Ascending aorta (tissue), 2 donors: ENCODE measurements at regions not wholly inside any gene's neighbourhood (a gene's known extent, or its start where the extent isn't known, plus 50 kb on each side); places are given as distances from the start of the nearest gene placed in this dataset.

Experiments
- DNase-seq, 2 donors: peaks; one replicate each; pipeline ENCODE4 v3.0.0-alpha.2; 2019; ENCODE audit warnings: low spot score in 2 of 2
- H3K27ac ChIP-seq, 2 donors: fragments of 200-600 bp; sonication (generic); one replicate each; pipeline ENCODE4 v1.5.1; 2016 to 2017; ENCODE audit warnings: mild to moderate bottlenecking in 1 of 2
- H3K27me3 ChIP-seq: fragments of 200-600 bp; sonication (generic); one replicate; pipeline ENCODE4 v1.5.1; 2017
- H3K36me3 ChIP-seq, 2 donors: fragments of 200-600 bp; sonication (generic); one replicate each; pipeline ENCODE4 v1.5.1; 2016
- H3K4me1 ChIP-seq, 2 donors: fragments of 200-600 bp; sonication (generic); one replicate each; pipeline ENCODE4 v1.5.1; 2016 to 2017; ENCODE audit warnings: mild to moderate bottlenecking in 1 of 2
- H3K4me3 ChIP-seq, 2 donors: fragments of 200-600 bp; sonication (generic); one replicate each; pipeline ENCODE4 v1.5.1; 2016 to 2017; ENCODE audit warnings: mild to moderate bottlenecking in 1 of 2
- H3K9me3 ChIP-seq, 2 donors: fragments of 200-600 bp; sonication (generic); one replicate each; pipeline ENCODE4 v1.5.1; 2016
- CTCF ChIP-seq, 3 experiments: fragments of 200-600 bp in 2 of 3; fragments of 450-650 bp in 1 of 3; sonication (generic) in 2 of 3; IDR thresholded peaks; one replicate each; pipeline ENCODE4 v1.5.1; 2016 to 2019; ENCODE audit warnings: antibody characterized with exemption in 3 of 3, mild to moderate bottlenecking in 1 of 3, moderate library complexity in 1 of 3
- intact Hi-C: fragments of 100-400 bp; cut with DNase I; formaldehyde crosslinking; loops from one replicate; pipeline ENCODE4 v1.15.1; 2023

- no peaks in the 10 kb centered on the region for H3K27me3 ChIP-seq
- no peak for TF ChIP-seq CTCF (IDR thresholded peaks at IDR 0.05)
- no peak overlapping the region for H3K4me3 ChIP-seq
- intact Hi-C loops = no loop called here
- no peaks in the 10 kb centered on the region for H3K36me3 ChIP-seq
- DNase-seq = no peak
- H3K9me3 ChIP-seq = no peaks in the 10 kb centered on the region
- no peak overlapping the region for H3K27ac ChIP-seq
- H3K4me1 ChIP-seq = no peaks in the 10 kb centered on the region
Measured at GRCh38 chr9:13758936-13759335, 479.4 kb upstream of the MPDZ start.

- H3K27me3 ChIP-seq = no peaks in the 10 kb centered on the region
- no peak overlapping the region for H3K27ac ChIP-seq
- no peaks in the 10 kb centered on the region for H3K9me3 ChIP-seq
- no peak for DNase-seq
- intact Hi-C loops = no loop called here
- H3K4me3 ChIP-seq = no peak overlapping the region
- H3K4me1 ChIP-seq = no peaks in the 10 kb centered on the region
- no peak for TF ChIP-seq CTCF (IDR thresholded peaks at IDR 0.05)
- H3K36me3 ChIP-seq = no peaks in the 10 kb centered on the region
Measured at GRCh38 chr9:13756943-13757342, 477.5 kb upstream of the MPDZ start.

GRCh38 chr9:13755551-13755950 is 476.1 kb upstream of the MPDZ start:
- intact Hi-C loops = no loop called here
- Histone ChIP-seq H3K36me3 (no peaks in the 10 kb centered on the region), H3K4me3 (no peak overlapping the region), H3K27ac (no peak overlapping the region), H3K4me1 (no peaks in the 10 kb centered on the region), H3K27me3 (no peaks in the 10 kb centered on the region), H3K9me3 (no peaks in the 10 kb centered on the region)
- no peak for DNase-seq
- TF ChIP-seq CTCF (IDR thresholded peaks at IDR 0.05) = no peak

- Histone ChIP-seq H3K27ac (no peak overlapping the region), H3K4me3 (no peak overlapping the region), H3K9me3 (no peaks in the 10 kb centered on the region), H3K27me3 (no peaks in the 10 kb centered on the region), H3K36me3 (no peaks in the 10 kb centered on the region), H3K4me1 (no peaks in the 10 kb centered on the region)
- no peak for TF ChIP-seq CTCF (IDR thresholded peaks at IDR 0.05)
- DNase-seq = no peak
- intact Hi-C loops = no loop called here
Measured at GRCh38 chr9:13750639-13751038, 471.1 kb upstream of the MPDZ start.

- H3K9me3 ChIP-seq = no peaks in the 10 kb centered on the region
- H3K27me3 ChIP-seq = no peaks in the 10 kb centered on the region
- H3K36me3 ChIP-seq = no peaks in the 10 kb centered on the region
- TF ChIP-seq CTCF (IDR thresholded peaks at IDR 0.05) = no peak
- no peaks in the 10 kb centered on the region for H3K4me1 ChIP-seq
- no peak overlapping the region for H3K4me3 ChIP-seq
- no peak overlapping the region for H3K27ac ChIP-seq
- DNase-seq = no peak
- intact Hi-C loops = no loop called here
Measured at GRCh38 chr9:13750061-13750460, 470.6 kb upstream of the MPDZ start.

GRCh38 chr9:13746876-13747275 is 467.4 kb upstream of the MPDZ start:
- Histone ChIP-seq H3K27ac (no peak overlapping the region), H3K36me3 (no peaks in the 10 kb centered on the region), H3K27me3 (no peaks in the 10 kb centered on the region), H3K4me3 (no peak overlapping the region), H3K9me3 (no peaks in the 10 kb centered on the region), H3K4me1 (no peaks in the 10 kb centered on the region)
- TF ChIP-seq CTCF (IDR thresholded peaks at IDR 0.05) = no peak
- intact Hi-C loops = no loop called here
- DNase-seq = no peak
